H1 (cell line): ENCODE measurements at regions not wholly inside any gene's neighbourhood (a gene's known extent, or its start where the extent isn't known, plus 50 kb on each side); places are given as distances from the start of the nearest gene placed in this dataset.

ENCODE experiments used
- CTCF ChIA-PET: fragments of 300-600 bp; sonication (Branson Sonifier 250); formaldehyde crosslinking; loops from one replicate; lab custom pipeline; 2021; ENCODE audit not compliant: partially characterized antibody; lab: Charles Lee
- POLR2A ChIA-PET: fragments of 300-600 bp; sonication (Branson Sonifier 250); formaldehyde crosslinking; loops from one replicate; lab custom pipeline; 2021; ENCODE audit warnings: inconsistent platforms; ENCODE audit not compliant: partially characterized antibody; lab: Charles Lee
- DNase-seq, 2 experiments: peaks; one replicate each; pipeline versions ENCODE4 v3.0.0 to v3.0.0-alpha.2; 2010 to 2022; ENCODE audit warnings: low spot score in 2 of 2, low read depth in 1 of 2, mixed read lengths in 1 of 2
- FAIRE-seq: peaks from 2 replicates; lab custom pipeline; 2011; peaks lifted over from hg19 to GRCh38; lab: Jason Lieb, UNC
- H2AFZ ChIP-seq: 2 replicates; pipeline ENCODE4 v1.8.1; 2012; ENCODE audit warnings: low read length, inconsistent platforms
- H2AK5ac ChIP-seq: 2 replicates; pipeline ENCODE4 v1.6.1; 2013; ENCODE audit warnings: low read depth, low read length
- H2BK120ac ChIP-seq: replicated peaks from 2 replicates; pipeline ENCODE3; 2013; ENCODE audit warnings: low read depth, low read length, inconsistent platforms
- H2BK12ac ChIP-seq: 2 replicates; pipeline ENCODE4 v1.6.1; 2013; ENCODE audit warnings: low read depth, low read length
- H2BK15ac ChIP-seq: 2 replicates; pipeline ENCODE4 v1.6.1; 2013; ENCODE audit warnings: low read length
- H2BK20ac ChIP-seq: 2 replicates; pipeline ENCODE4 v1.6.1; 2013; ENCODE audit warnings: low read length
- H2BK5ac ChIP-seq: 2 replicates; pipeline ENCODE4 v1.6.1; 2013; ENCODE audit warnings: low read depth, low read length
- H3K14ac ChIP-seq: 2 replicates; pipeline ENCODE4 v1.6.1; 2013; ENCODE audit warnings: inconsistent platforms; ENCODE audit not compliant: insufficient read length
- H3K18ac ChIP-seq: 2 replicates; pipeline ENCODE4 v1.6.1; 2013; ENCODE audit warnings: low read length; ENCODE audit errors: extremely low read depth
- H3K23ac ChIP-seq: 2 replicates; pipeline ENCODE4 v1.6.1; 2013; ENCODE audit warnings: inconsistent platforms; ENCODE audit not compliant: insufficient read length
- H3K23me2 ChIP-seq: 2 replicates; pipeline ENCODE4 v1.6.1; 2013; ENCODE audit warnings: low read depth, low read length
- H3K27ac ChIP-seq: 2 replicates; pipeline ENCODE4 v1.6.1; 2011; ENCODE audit warnings: low read depth, low read length, inconsistent platforms
- H3K27me3 ChIP-seq, 4 experiments: replicated peaks in 1 of 4; 1 replicate in 1 of 4; 2 replicates in 3 of 4; pipeline versions ENCODE4 v1.6.1 to v1.8.1; 2011 to 2013; ENCODE audit warnings: low read length in 3 of 4, mild to moderate bottlenecking in 3 of 4, inconsistent platforms in 2 of 4, mixed read lengths in 2 of 4, moderate library complexity in 1 of 4; ENCODE audit not compliant: control insufficient read depth in 3 of 4, insufficient read depth in 3 of 4; ENCODE audit errors: extremely low read depth in 1 of 4
- H3K36me3 ChIP-seq, 4 experiments: 2 replicates each; pipeline versions ENCODE4 v1.6.1 to v1.8.1; 2011 to 2013; ENCODE audit warnings: mild to moderate bottlenecking in 4 of 4, low read length in 3 of 4, moderate library complexity in 2 of 4, control low read depth in 1 of 4, inconsistent platforms in 1 of 4; ENCODE audit not compliant: insufficient read depth in 4 of 4, control insufficient read depth in 2 of 4
- H3K4ac ChIP-seq: replicated peaks from 2 replicates; pipeline ENCODE3; 2013; ENCODE audit warnings: low read length, low read depth, mixed read lengths, inconsistent platforms; ENCODE audit not compliant: insufficient read length
- H3K4me1 ChIP-seq, 4 experiments: replicated peaks in 1 of 4; 1 replicate in 1 of 4; 2 replicates in 3 of 4; pipeline versions ENCODE4 v1.6.1 to v1.8.1; 2011 to 2013; ENCODE audit warnings: low read length in 3 of 4, inconsistent platforms in 2 of 4, mixed read lengths in 1 of 4; ENCODE audit not compliant: insufficient read depth in 4 of 4, control insufficient read depth in 3 of 4
- H3K4me2 ChIP-seq, 2 experiments: 2 replicates each; pipeline versions ENCODE4 v1.6.1 to v1.8.1; 2011 to 2013; ENCODE audit warnings: low read depth in 2 of 2, low read length in 2 of 2, control low read depth in 1 of 2, inconsistent platforms in 1 of 2, mild to moderate bottlenecking in 1 of 2; ENCODE audit not compliant: insufficient read depth in 1 of 2
- H3K4me3 ChIP-seq, 4 experiments: fragments of 200-600, 300-600 bp in 1 of 4; sonication (generic), shearing (Covaris generic), sonication (Bioruptor Twin) in 1 of 4; 2 replicates each; pipeline versions ENCODE4 v1.5.1 to v1.8.1; 2011 to 2016; ENCODE audit warnings: low read length in 4 of 4, low read depth in 3 of 4, control low read depth in 2 of 4, inconsistent platforms in 2 of 4, mild to moderate bottlenecking in 2 of 4, mixed read lengths in 1 of 4, moderate library complexity in 1 of 4; ENCODE audit not compliant: insufficient read depth in 2 of 4; ENCODE audit errors: extremely low read depth in 1 of 4
- H3K56ac ChIP-seq: replicated peaks from 2 replicates; pipeline ENCODE3; 2013; ENCODE audit warnings: low read depth, mild to moderate bottlenecking, mixed read lengths, low read length, inconsistent platforms; ENCODE audit not compliant: insufficient read length
- H3K79me1 ChIP-seq: 2 replicates; pipeline ENCODE4 v1.6.1; 2013; ENCODE audit warnings: low read depth, low read length, control low read depth
- H3K79me2 ChIP-seq, 2 experiments: 2 replicates each; pipeline versions ENCODE4 v1.6.1 to v1.8.1; 2012 to 2013; ENCODE audit warnings: low read length in 2 of 2, mild to moderate bottlenecking in 2 of 2, inconsistent platforms in 1 of 2; ENCODE audit not compliant: insufficient read depth in 2 of 2, control insufficient read depth in 1 of 2
- H3K9ac ChIP-seq, 4 experiments: replicated peaks in 1 of 4; 1 replicate in 1 of 4; 2 replicates in 3 of 4; pipeline versions ENCODE4 v1.6.1 to v1.8.1; 2011 to 2013; ENCODE audit warnings: low read depth in 3 of 4, low read length in 3 of 4, control low read depth in 2 of 4, mild to moderate bottlenecking in 2 of 4, moderate library complexity in 2 of 4, inconsistent platforms in 1 of 4; ENCODE audit errors: extremely low read depth in 1 of 4
- H3K9me3 ChIP-seq, 2 experiments: 2 replicates each; pipeline versions ENCODE4 v1.6.1 to v1.8.1; 2012 to 2013; ENCODE audit warnings: mild to moderate bottlenecking in 2 of 2, moderate library complexity in 2 of 2, control low read depth in 1 of 2, inconsistent platforms in 1 of 2, low read depth in 1 of 2, low read length in 1 of 2, mixed read lengths in 1 of 2; ENCODE audit not compliant: insufficient read depth in 2 of 2
- H4K20me1 ChIP-seq, 2 experiments: replicated peaks in 1 of 2; 2 replicates each; pipeline versions ENCODE3 to v1.8.1; 2011 to 2013; ENCODE audit warnings: inconsistent platforms in 2 of 2, low read length in 2 of 2, mild to moderate bottlenecking in 1 of 2; ENCODE audit not compliant: insufficient read depth in 2 of 2, control insufficient read depth in 1 of 2
- H4K5ac ChIP-seq: 2 replicates; pipeline ENCODE4 v1.6.1; 2013; ENCODE audit warnings: low read length, low read depth, mixed read lengths, inconsistent platforms; ENCODE audit not compliant: insufficient read length
- H4K8ac ChIP-seq: 2 replicates; pipeline ENCODE4 v1.8.0; 2013; ENCODE audit warnings: mild to moderate bottlenecking, moderate library complexity, low read length, inconsistent platforms; ENCODE audit not compliant: insufficient read depth; ENCODE audit errors: extremely low read depth
- H4K91ac ChIP-seq: replicated peaks from 2 replicates; pipeline ENCODE3; 2013; ENCODE audit warnings: low read length, mixed read lengths, inconsistent platforms; ENCODE audit not compliant: insufficient read length
- CHD2 ChIP-seq: IDR thresholded peaks from 2 replicates; pipeline ENCODE4 v1.6.1; 2012; ENCODE audit warnings: low read length, improper control_type of control experiment
- SIRT6 ChIP-seq: IDR thresholded peaks from one replicate; pipeline ENCODE4 v1.7.1; 2012; ENCODE audit warnings: low read length, inconsistent platforms
- ZNF274 ChIP-seq: IDR thresholded peaks from 2 replicates; pipeline ENCODE4 v1.7.0; 2012; ENCODE audit warnings: low read length, borderline replicate concordance; ENCODE audit errors: extremely low read depth
- WGBS, 2 experiments: shearing (Covaris generic) in 1 of 2; methylation state at CpG; one replicate each; pipeline versions ENCODE4 v1.1.6 to v1.1.7; 2013 to 2015; ENCODE audit warnings: low lambda C conversion rate in 2 of 2, mixed read lengths in 2 of 2, inconsistent platforms in 1 of 2, low coverage in 1 of 2, missing lambda C conversion rate in 1 of 2; ENCODE audit not compliant: insufficient replicate concordance in 2 of 2, insufficient coverage in 1 of 2, insufficient read length in 1 of 2; ENCODE audit errors: extremely low coverage in 1 of 2, missing lambda C conversion rate in 1 of 2; 5-methylcytosine and 5-hydroxymethylcytosine counted together

DNA sequence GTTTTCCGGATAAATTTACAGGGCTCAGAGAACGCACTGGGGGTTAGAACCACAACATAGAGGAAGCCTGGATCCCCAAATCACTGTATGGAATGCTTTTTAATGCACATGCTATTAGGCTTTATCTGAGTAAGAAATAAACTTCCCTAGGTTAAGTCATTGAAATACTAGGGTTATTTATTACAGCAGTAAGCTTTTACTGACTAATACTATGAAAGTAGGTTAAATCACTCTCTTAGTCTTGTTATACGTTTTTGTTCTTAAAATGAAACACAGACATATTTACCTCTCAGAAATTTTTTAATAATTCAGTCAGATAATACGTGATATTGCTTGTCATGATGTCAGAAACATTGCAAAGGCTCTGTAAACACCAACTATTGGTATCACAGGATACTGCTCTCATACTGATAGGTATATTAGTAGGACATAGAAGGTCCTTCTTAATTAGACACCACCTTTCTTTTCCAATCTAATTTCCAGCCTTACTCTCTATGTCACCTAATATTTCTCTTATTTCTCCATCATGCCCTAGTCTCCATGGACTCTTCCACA is 162.7 kb upstream of the NYAP2 start:
- Histone ChIP-seq H2BK15ac (no peak overlapping the region), H3K14ac (no peak overlapping the region)
- no peak for TF ChIP-seq CHD2
- TF ChIP-seq SIRT6, result no peak
- no peak for TF ChIP-seq ZNF274
- TF ChIP-seq, all 59 proteins: peak for 0
- Histone ChIP-seq H4K91ac (no peak overlapping the region), H3K4ac (no peak overlapping the region), H4K5ac (no peak overlapping the region), H2BK5ac (no peak overlapping the region), H4K8ac (no peak overlapping the region), H3K23ac (no peak overlapping the region), H2AK5ac (no peak overlapping the region), H3K18ac (no peak overlapping the region), H2BK120ac (no peak overlapping the region), H3K4me1 (no peaks in the 10 kb centered on the region), H3K9me3 (no peaks in the 10 kb centered on the region), H2BK12ac (no peak overlapping the region), H2AFZ (no peak overlapping the region), H3K4me3 (no peak overlapping the region), H2BK20ac (no peak overlapping the region), H3K56ac (no peak overlapping the region), H3K27ac (no peak overlapping the region), H3K36me3 (no peaks in the 10 kb centered on the region; a peak in 1 of 8 replicates), H4K20me1 (no peaks in the 10 kb centered on the region), H3K79me2 (no peaks in the 10 kb centered on the region), H3K23me2 (no peaks in the 10 kb centered on the region), H3K27me3 (no peaks in the 10 kb centered on the region), H3K9ac (no peak overlapping the region), H3K79me1 (no peaks in the 10 kb centered on the region), H3K4me2 (no peak overlapping the region)
- CTCF ChIA-PET, result no interaction called here
- POLR2A ChIA-PET, result no interaction called here
- 89% methylated on average over 4 of the region's 4 CpGs; no CpG with 5 or more reads in 1 of the 2 experiments for WGBS, 2 experiments
- no peak for FAIRE-seq
- DNase-seq, result no peak
